ENCODE measurements at regions not wholly inside any gene's neighbourhood (a gene's known extent, or its start where the extent isn't known, plus 50 kb on each side); places are given as distances from the start of the nearest gene placed in this dataset.

DNA sequence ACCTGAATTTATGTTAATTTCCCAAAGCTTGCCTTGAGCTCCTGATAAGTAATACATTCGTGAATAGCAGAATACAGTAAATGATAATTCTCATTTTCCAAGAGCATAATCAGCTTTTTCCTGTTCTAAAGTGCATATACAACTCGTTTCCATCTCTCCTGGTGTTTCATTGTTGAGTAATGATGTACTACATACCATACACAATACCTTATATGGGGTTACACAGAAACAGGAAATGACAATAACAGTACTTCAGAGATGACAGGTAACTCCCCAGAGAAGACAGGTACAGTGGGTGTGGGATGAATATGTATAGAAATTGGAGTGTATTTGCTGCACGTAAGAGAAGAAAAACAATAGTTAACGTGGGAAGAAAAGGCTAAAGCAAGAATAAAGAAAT, 287.1 kb downstream of the TENT4A start:
- Mint-ChIP-seq H3K36me3 (no peaks in the 10 kb centered on the region), H3K27ac (no peak overlapping the region), H3K27me3 (ENCODE audit: low read depth in 2 of 2) (no peaks in the 10 kb centered on the region), H3K9me3 (peaks cover 2 to 10% of the 10 kb centered on the region in 2 donors), H3K4me3 (no peak overlapping the region), H3K4me1 (no peaks in the 10 kb centered on the region)
- ATAC-seq: no peak
- Histone ChIP-seq H3K4me1 (ENCODE audit: control insufficient read depth, insufficient read depth, low read length) (no peaks in the 10 kb centered on the region), H3K36me3 (ENCODE audit: control insufficient read depth, insufficient read depth, low read length) (no peaks in the 10 kb centered on the region), H3K4me3 (ENCODE audit: low read length) (no peak overlapping the region), H3K9me3 (ENCODE audit: control insufficient read depth, insufficient read depth, low read length) (no peaks in the 10 kb centered on the region), H3K27me3 (ENCODE audit: control insufficient read depth, insufficient read depth, low read length) (no peaks in the 10 kb centered on the region), H3K27ac (ENCODE audit: low read length) (no peak overlapping the region)
- intact Hi-C loops (cut with micrococcal nuclease): no loop called here
- TF ChIP-seq, protein P1, sequence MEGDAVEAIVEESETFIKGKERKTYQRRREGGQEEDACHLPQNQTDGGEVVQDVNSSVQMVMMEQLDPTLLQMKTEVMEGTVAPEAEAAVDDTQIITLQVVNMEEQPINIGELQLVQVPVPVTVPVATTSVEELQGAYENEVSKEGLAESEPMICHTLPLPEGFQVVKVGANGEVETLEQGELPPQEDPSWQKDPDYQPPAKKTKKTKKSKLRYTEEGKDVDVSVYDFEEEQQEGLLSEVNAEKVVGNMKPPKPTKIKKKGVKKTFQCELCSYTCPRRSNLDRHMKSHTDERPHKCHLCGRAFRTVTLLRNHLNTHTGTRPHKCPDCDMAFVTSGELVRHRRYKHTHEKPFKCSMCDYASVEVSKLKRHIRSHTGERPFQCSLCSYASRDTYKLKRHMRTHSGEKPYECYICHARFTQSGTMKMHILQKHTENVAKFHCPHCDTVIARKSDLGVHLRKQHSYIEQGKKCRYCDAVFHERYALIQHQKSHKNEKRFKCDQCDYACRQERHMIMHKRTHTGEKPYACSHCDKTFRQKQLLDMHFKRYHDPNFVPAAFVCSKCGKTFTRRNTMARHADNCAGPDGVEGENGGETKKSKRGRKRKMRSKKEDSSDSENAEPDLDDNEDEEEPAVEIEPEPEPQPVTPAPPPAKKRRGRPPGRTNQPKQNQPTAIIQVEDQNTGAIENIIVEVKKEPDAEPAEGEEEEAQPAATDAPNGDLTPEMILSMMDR (IDR thresholded peaks at IDR 0.05): no peak
- 59% methylated on average over 2 of the region's 4 CpGs for WGBS (ENCODE audit: insufficient coverage)
- DNase-seq: no peak

DNA sequence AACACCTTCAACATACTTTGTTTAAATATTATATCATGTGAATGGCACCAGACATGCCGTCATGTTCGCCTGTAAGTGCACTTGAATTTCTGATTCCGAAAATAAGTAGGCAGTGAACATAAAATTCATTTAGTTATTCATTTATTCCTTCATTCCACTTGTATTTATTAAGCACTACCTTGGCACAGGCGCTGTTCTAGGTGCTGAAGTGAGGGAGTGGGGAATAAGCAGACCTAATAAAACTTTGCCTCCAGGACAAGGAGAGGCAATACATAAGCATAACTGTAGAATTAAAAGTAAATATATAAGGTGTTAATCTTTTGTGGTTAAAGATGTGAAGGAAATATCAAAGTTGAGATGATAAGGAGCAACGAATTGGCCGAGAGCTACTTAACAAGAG, 297.4 kb downstream of the TENT4A start:
- TF ChIP-seq, protein P1 (IDR thresholded peaks at IDR 0.05): no peak
- Histone ChIP-seq H3K4me3 (ENCODE audit: low read length) (no peak overlapping the region), H3K36me3 (ENCODE audit: control insufficient read depth, insufficient read depth, low read length) (no peaks in the 10 kb centered on the region), H3K27ac (ENCODE audit: low read length) (no peak overlapping the region), H3K4me1 (ENCODE audit: control insufficient read depth, insufficient read depth, low read length) (no peaks in the 10 kb centered on the region), H3K9me3 (ENCODE audit: control insufficient read depth, insufficient read depth, low read length) (no peaks in the 10 kb centered on the region), H3K27me3 (ENCODE audit: control insufficient read depth, insufficient read depth, low read length) (no peaks in the 10 kb centered on the region)
- no peaks in the 10 kb centered on the region for H3K4me1 Mint-ChIP-seq
- DNase-seq (no peak), ATAC-seq (no peak)
- H3K4me3 Mint-ChIP-seq: no peak overlapping the region
- no peaks in the 10 kb centered on the region for H3K27me3 Mint-ChIP-seq (ENCODE audit: low read depth in 2 of 2)
- intact Hi-C loops (cut with micrococcal nuclease): no loop called here
- no peaks in the 10 kb centered on the region for H3K36me3 Mint-ChIP-seq
- H3K9me3 Mint-ChIP-seq: peaks cover 10 to 13% of the 10 kb centered on the region in 2 donors
- WGBS (ENCODE audit: insufficient coverage): 15% methylated on average over 2 of the region's 6 CpGs
- no peak overlapping the region for H3K27ac Mint-ChIP-seq

DNA sequence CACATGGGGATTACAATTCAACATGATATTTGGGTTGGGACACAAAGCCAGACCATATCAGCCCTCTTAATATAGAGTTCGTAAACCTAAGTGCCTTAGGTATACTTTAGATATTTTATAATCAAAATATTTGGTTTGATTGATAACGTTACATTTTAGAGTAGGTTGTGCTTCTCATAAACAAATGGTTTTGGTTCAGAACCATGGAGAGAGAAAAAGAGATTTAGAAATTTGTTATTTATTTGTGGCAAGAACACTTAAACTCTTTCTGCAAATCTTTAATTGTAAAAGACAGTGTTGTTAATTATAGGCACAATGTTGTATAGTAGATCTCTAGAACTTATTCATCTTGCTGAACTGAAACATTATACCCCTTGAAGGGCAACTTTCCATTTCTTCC, 298.8 kb downstream of the TENT4A start:
- 80% methylated on average over 1 of the region's 2 CpGs for WGBS (ENCODE audit: insufficient coverage)
- DNase-seq: no peak
- H3K27ac Mint-ChIP-seq: no peak overlapping the region

DNA sequence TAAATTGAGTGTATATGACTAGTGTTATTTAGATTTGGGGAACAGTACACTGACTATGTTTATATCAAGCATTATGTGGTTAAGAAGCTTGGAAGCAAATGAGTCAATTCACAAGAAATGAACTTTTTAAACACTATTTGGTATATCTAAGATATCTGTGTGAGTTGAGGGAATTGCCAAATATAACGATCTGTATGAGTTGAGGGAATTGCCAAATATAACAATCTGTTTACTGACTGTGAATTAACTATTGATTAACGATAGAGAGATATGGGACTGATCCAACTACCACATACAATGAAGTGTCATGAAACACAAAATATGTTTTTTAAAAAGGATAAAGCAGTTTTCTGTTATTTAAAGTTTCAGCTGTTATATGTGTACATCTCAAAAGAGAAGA, 301.4 kb downstream of the TENT4A start:
- H3K27ac ChIP-seq (ENCODE audit: low read length): no peak overlapping the region
- no peaks in the 10 kb centered on the region for H3K4me1 Mint-ChIP-seq
- peaks cover 3% of the 10 kb centered on the region for H3K9me3 ChIP-seq (ENCODE audit: control insufficient read depth, insufficient read depth, low read length)
- TF ChIP-seq, protein P1 (IDR thresholded peaks at IDR 0.05): no peak
- H3K4me3 ChIP-seq (ENCODE audit: low read length): no peak overlapping the region
- no peaks in the 10 kb centered on the region for H3K27me3 ChIP-seq (ENCODE audit: control insufficient read depth, insufficient read depth, low read length)
- 100% methylated on average over 1 of the region's 2 CpGs for WGBS (ENCODE audit: insufficient coverage)
- DNase-seq (no peak), ATAC-seq (no peak)
- no peaks in the 10 kb centered on the region for H3K36me3 ChIP-seq (ENCODE audit: control insufficient read depth, insufficient read depth, low read length)
- no peaks in the 10 kb centered on the region for H3K4me1 ChIP-seq (ENCODE audit: control insufficient read depth, insufficient read depth, low read length)
- H3K27ac Mint-ChIP-seq: no peak overlapping the region
- H3K27me3 Mint-ChIP-seq (ENCODE audit: low read depth in 2 of 2): no peaks in the 10 kb centered on the region
- no peaks in the 10 kb centered on the region for H3K36me3 Mint-ChIP-seq
- intact Hi-C loops (cut with micrococcal nuclease): no loop called here
- peaks cover 9 to 11% of the 10 kb centered on the region in 2 donors for H3K9me3 Mint-ChIP-seq
- no peak overlapping the region for H3K4me3 Mint-ChIP-seq

More for the DNA sequence above, 298.8 kb downstream of the TENT4A start:
- H3K4me1 ChIP-seq (ENCODE audit: control insufficient read depth, insufficient read depth, low read length): no peaks in the 10 kb centered on the region
- intact Hi-C loops (cut with micrococcal nuclease): no loop called here
- no peak overlapping the region for H3K27ac ChIP-seq (ENCODE audit: low read length)
- Mint-ChIP-seq H3K4me1 (no peaks in the 10 kb centered on the region), H3K4me3 (no peak overlapping the region), H3K9me3 (peaks cover 12 to 13% of the 10 kb centered on the region in 2 donors), H3K36me3 (no peaks in the 10 kb centered on the region), H3K27me3 (ENCODE audit: low read depth in 2 of 2) (no peaks in the 10 kb centered on the region)
- no peaks in the 10 kb centered on the region for H3K9me3 ChIP-seq (ENCODE audit: control insufficient read depth, insufficient read depth, low read length)
- TF ChIP-seq, protein P1 (IDR thresholded peaks at IDR 0.05): no peak
- H3K4me3 ChIP-seq (ENCODE audit: low read length): no peak overlapping the region
- ATAC-seq: no peak
- no peaks in the 10 kb centered on the region for H3K36me3 ChIP-seq (ENCODE audit: control insufficient read depth, insufficient read depth, low read length)
- no peaks in the 10 kb centered on the region for H3K27me3 ChIP-seq (ENCODE audit: control insufficient read depth, insufficient read depth, low read length)
